ENCODE measurements at regions not wholly inside any gene's neighbourhood (a gene's known extent, or its start where the extent isn't known, plus 50 kb on each side); places are given as distances from the start of the nearest gene placed in this dataset.

- no peak for DNase-seq (ENCODE audit: low read depth in 2 of 2)
Measured at GRCh38 chr2:41837610-41838009, 210.2 kb upstream of the PKDCC start.

GRCh38 chr2:41840702-41841551, 206.9 kb upstream of the PKDCC start:
- peak; percentile 94 to 97 for DNase-seq (ENCODE audit: low read depth in 2 of 2)

- no peak for DNase-seq (ENCODE audit: low read depth in 2 of 2)
Measured at GRCh38 chr2:41846962-41847361, 200.9 kb upstream of the PKDCC start.

GRCh38 chr2:41847744-41848441, 199.9 kb upstream of the PKDCC start:
- no peak for DNase-seq (ENCODE audit: low read depth in 2 of 2)

- DNase-seq (ENCODE audit: low read depth in 2 of 2): no peak
Measured at GRCh38 chr2:41851554-41851953, 196.3 kb upstream of the PKDCC start.

- no peak for DNase-seq (ENCODE audit: low read depth in 2 of 2)
Measured at GRCh38 chr2:41853427-41854191, 194.2 kb upstream of the PKDCC start.

- no peak for DNase-seq (ENCODE audit: low read depth in 2 of 2)
Measured at GRCh38 chr2:41854227-41854626, 193.6 kb upstream of the PKDCC start.

- DNase-seq (ENCODE audit: low read depth in 2 of 2): no peak
Measured at GRCh38 chr2:41856946-41857345, 190.9 kb upstream of the PKDCC start.

- no peak for DNase-seq (ENCODE audit: low read depth in 2 of 2)
Measured at GRCh38 chr2:41859615-41860514, 188.0 kb upstream of the PKDCC start.

GRCh38 chr2:41863062-41863461, 184.8 kb upstream of the PKDCC start:
- DNase-seq (ENCODE audit: low read depth in 2 of 2): no peak

- no peak for DNase-seq (ENCODE audit: low read depth in 2 of 2)
Measured at GRCh38 chr2:41865263-41865662, 182.6 kb upstream of the PKDCC start.

GRCh38 chr2:41867553-41867952, 180.3 kb upstream of the PKDCC start:
- no peak for DNase-seq (ENCODE audit: low read depth in 2 of 2)

- DNase-seq (ENCODE audit: low read depth in 2 of 2): peak; percentile 35 to 70
Measured at GRCh38 chr2:41869542-41870264, 178.1 kb upstream of the PKDCC start.

- DNase-seq (ENCODE audit: low read depth in 2 of 2): no peak
Measured at GRCh38 chr2:41870265-41870585, 177.6 kb upstream of the PKDCC start.

GRCh38 chr2:41871080-41871479, 176.7 kb upstream of the PKDCC start:
- no peak for DNase-seq (ENCODE audit: low read depth in 2 of 2)

GRCh38 chr2:41872646-41873045, 175.2 kb upstream of the PKDCC start:
- no peak for DNase-seq (ENCODE audit: low read depth in 2 of 2)

- DNase-seq (ENCODE audit: low read depth in 2 of 2): no peak
Measured at GRCh38 chr2:41873102-41874031, 174.5 kb upstream of the PKDCC start.

- DNase-seq (ENCODE audit: low read depth in 2 of 2): no peak
Measured at GRCh38 chr2:41877114-41877678, 170.6 kb upstream of the PKDCC start.

- DNase-seq (ENCODE audit: low read depth in 2 of 2): no peak
Measured at GRCh38 chr2:41878056-41878455, 169.8 kb upstream of the PKDCC start.
